ENCODE measurements at regions not wholly inside any gene's neighbourhood (a gene's known extent, or its start where the extent isn't known, plus 50 kb on each side); places are given as distances from the start of the nearest gene placed in this dataset.

DNA sequence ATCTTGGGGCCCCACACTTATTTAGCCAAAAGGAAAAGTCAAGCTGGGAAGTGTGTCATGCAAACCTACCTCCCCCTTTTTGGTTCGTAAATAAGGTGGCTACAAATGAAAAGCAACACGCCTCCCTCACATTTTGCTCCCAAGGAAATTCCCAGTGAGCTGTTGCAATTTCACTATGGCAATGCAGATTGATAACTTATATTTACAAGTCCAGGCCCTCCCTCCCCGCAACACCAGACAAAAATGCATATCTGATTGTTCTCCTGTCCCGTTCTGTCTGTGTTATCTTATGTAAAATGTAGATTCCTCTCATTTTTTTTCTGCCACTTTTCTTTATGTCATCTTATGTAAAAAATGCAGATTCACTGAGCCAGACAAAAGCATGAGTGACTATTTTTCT lies 1305.3 kb downstream of the SLITRK5 start:
- no peaks in the 10 kb centered on the region for H3K27me3 ChIP-seq (replicated peaks)
- no peaks in the 10 kb centered on the region for H3K36me3 ChIP-seq
- H3K27ac ChIP-seq, result no peak overlapping the region
- DNase-seq (ENCODE audit: low read depth in 1 of 2, low spot score in 2 of 2), result no peak
- H3K4me1 ChIP-seq (replicated peaks), result no peaks in the 10 kb centered on the region
- H3K4me3 ChIP-seq, result no peak overlapping the region
- no peaks in the 10 kb centered on the region for H3K9me3 ChIP-seq (replicated peaks)

- no peaks in the 10 kb centered on the region for H3K9me3 ChIP-seq (replicated peaks)
- no peak for DNase-seq (ENCODE audit: low read depth in 1 of 2, low spot score in 2 of 2)
- no peak overlapping the region for H3K4me3 ChIP-seq
- H3K27ac ChIP-seq, result no peak overlapping the region
- H3K36me3 ChIP-seq, result no peaks in the 10 kb centered on the region
- no peaks in the 10 kb centered on the region for H3K4me1 ChIP-seq (replicated peaks)
- no peaks in the 10 kb centered on the region for H3K27me3 ChIP-seq (replicated peaks)
These were observed 1307.4 kb downstream of the SLITRK5 start for GRCh38 chr13:88978607-88979006.

GRCh38 chr13:88979465-88980175 lies 1308.4 kb downstream of the SLITRK5 start:
- no peak overlapping the region for H3K4me3 ChIP-seq
- H3K9me3 ChIP-seq (replicated peaks), result no peaks in the 10 kb centered on the region
- no peaks in the 10 kb centered on the region for H3K36me3 ChIP-seq
- no peak overlapping the region for H3K27ac ChIP-seq
- no peaks in the 10 kb centered on the region for H3K4me1 ChIP-seq (replicated peaks)
- no peak for DNase-seq (ENCODE audit: low read depth in 1 of 2, low spot score in 2 of 2)
- no peaks in the 10 kb centered on the region for H3K27me3 ChIP-seq (replicated peaks)

DNA sequence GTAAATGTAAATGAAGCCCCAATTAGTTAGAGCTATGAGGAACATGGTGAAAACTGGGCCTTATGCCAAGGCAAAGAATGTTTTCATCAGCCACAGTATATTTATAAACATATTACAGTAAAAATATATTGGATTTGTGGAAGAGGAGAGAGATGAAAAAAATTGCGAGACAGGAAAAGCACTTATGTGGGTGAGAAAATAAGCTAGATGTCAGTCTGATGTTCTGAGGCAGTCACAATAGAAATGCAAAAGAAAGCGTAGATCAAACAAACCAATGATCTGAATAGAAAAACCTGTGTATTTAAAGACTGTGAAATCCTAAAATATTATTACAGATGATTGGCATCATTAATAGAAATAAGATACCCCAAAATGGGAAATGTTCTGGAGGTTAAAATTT lies 1332.5 kb downstream of the SLITRK5 start:
- no peak for DNase-seq (ENCODE audit: low read depth in 1 of 2, low spot score in 2 of 2)
- Histone ChIP-seq H3K4me3 (no peak overlapping the region), H3K27me3 (replicated peaks) (no peaks in the 10 kb centered on the region), H3K9me3 (replicated peaks) (no peaks in the 10 kb centered on the region), H3K4me1 (replicated peaks) (no peaks in the 10 kb centered on the region), H3K27ac (no peak overlapping the region), H3K36me3 (no peaks in the 10 kb centered on the region)

GRCh38 chr13:89011615-89012014 lies 1340.4 kb downstream of the SLITRK5 start:
- DNase-seq (ENCODE audit: low read depth in 1 of 2, low spot score in 2 of 2), result no peak
- Histone ChIP-seq H3K27me3 (replicated peaks) (no peaks in the 10 kb centered on the region), H3K4me3 (no peak overlapping the region), H3K4me1 (replicated peaks) (no peaks in the 10 kb centered on the region), H3K9me3 (replicated peaks) (no peaks in the 10 kb centered on the region), H3K27ac (no peak overlapping the region), H3K36me3 (no peaks in the 10 kb centered on the region)

DNA sequence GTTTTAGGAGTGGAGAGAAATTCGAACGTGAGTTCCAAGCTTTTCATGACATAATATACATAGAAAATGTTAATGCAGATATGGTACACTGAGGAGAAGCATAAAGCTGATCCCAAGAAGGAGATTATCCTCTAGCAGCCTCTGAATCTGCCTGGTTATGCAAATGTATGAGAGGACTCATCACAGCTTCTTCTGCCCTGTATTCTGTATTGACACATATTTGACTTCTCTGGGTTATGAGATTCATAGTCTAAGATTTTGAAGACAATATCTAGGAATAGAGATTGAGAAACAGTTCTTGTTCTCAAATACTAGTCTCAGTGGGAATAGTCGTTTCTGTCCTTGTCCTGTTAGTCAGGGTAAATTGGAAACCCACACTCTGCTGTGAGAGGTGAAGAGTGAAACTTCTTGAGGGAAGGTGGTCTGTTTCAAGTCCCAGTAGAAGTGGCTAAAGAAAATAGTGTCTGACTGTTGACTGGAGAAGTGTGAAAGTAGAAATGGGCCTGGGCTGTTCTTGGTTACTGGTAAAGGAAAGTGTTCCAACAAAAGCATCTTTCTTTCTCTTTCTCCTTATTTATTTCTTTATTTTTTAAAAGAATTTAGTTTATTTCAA lies 1356.6 kb downstream of the SLITRK5 start:
- no peak for DNase-seq (ENCODE audit: low read depth in 1 of 2, low spot score in 2 of 2)
- no peak overlapping the region for H3K27ac ChIP-seq
- H3K9me3 ChIP-seq (replicated peaks), result no peaks in the 10 kb centered on the region
- no peaks in the 10 kb centered on the region for H3K36me3 ChIP-seq
- no peaks in the 10 kb centered on the region for H3K27me3 ChIP-seq (replicated peaks)
- no peak overlapping the region for H3K4me3 ChIP-seq
- no peaks in the 10 kb centered on the region for H3K4me1 ChIP-seq (replicated peaks)

- no peaks in the 10 kb centered on the region for H3K27me3 ChIP-seq (replicated peaks)
- no peak for DNase-seq (ENCODE audit: low read depth in 1 of 2, low spot score in 2 of 2)
- H3K27ac ChIP-seq, result no peak overlapping the region
- H3K4me3 ChIP-seq, result no peak overlapping the region
- no peaks in the 10 kb centered on the region for H3K4me1 ChIP-seq (replicated peaks)
- no peaks in the 10 kb centered on the region for H3K9me3 ChIP-seq (replicated peaks)
- no peaks in the 10 kb centered on the region for H3K36me3 ChIP-seq
These were observed 1357.9 kb downstream of the SLITRK5 start for GRCh38 chr13:89029062-89029461.

- Histone ChIP-seq H3K27ac (no peak overlapping the region), H3K9me3 (replicated peaks) (no peaks in the 10 kb centered on the region), H3K27me3 (replicated peaks) (no peaks in the 10 kb centered on the region), H3K4me3 (no peak overlapping the region), H3K4me1 (replicated peaks) (no peaks in the 10 kb centered on the region), H3K36me3 (no peaks in the 10 kb centered on the region)
- DNase-seq (ENCODE audit: low read depth in 1 of 2, low spot score in 2 of 2), result no peak
These were observed 1362.8 kb downstream of the SLITRK5 start for GRCh38 chr13:89034015-89034414.

GRCh38 chr13:89052699-89053098 lies 1381.5 kb downstream of the SLITRK5 start:
- H3K4me3 ChIP-seq, result no peak overlapping the region
- H3K27ac ChIP-seq, result no peak overlapping the region
- H3K4me1 ChIP-seq (replicated peaks), result no peaks in the 10 kb centered on the region
- no peaks in the 10 kb centered on the region for H3K27me3 ChIP-seq (replicated peaks)
- DNase-seq (ENCODE audit: low read depth in 1 of 2, low spot score in 2 of 2), result no peak
- H3K9me3 ChIP-seq (replicated peaks), result no peaks in the 10 kb centered on the region
- H3K36me3 ChIP-seq, result no peaks in the 10 kb centered on the region

DNA sequence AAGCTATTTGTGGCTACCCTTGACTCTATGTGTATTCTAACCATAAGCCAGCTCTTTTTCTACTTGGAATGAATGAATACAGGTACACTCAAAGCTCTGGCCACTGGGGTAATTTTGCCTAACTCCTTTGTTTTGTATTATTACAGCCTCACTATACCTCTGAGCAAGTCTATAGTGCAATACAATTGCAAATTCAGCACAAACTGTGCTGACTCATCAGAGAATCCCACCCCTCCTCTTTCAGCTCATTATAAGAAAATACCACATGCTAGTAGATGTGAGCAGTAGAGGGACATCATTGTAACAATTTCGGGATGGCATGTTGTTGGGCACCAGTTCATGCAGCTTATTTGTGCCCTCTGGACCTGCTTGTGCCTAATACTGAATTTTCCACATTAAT lies 1382.2 kb downstream of the SLITRK5 start:
- Histone ChIP-seq H3K9me3 (replicated peaks) (no peaks in the 10 kb centered on the region), H3K36me3 (no peaks in the 10 kb centered on the region), H3K4me3 (no peak overlapping the region), H3K4me1 (replicated peaks) (no peaks in the 10 kb centered on the region), H3K27me3 (replicated peaks) (no peaks in the 10 kb centered on the region), H3K27ac (no peak overlapping the region)
- no peak for DNase-seq (ENCODE audit: low read depth in 1 of 2, low spot score in 2 of 2)

GRCh38 chr13:89057274-89057673 lies 1386.1 kb downstream of the SLITRK5 start:
- H3K9me3 ChIP-seq (replicated peaks), result no peaks in the 10 kb centered on the region

GRCh38 chr13:89057862-89058261 lies 1386.7 kb downstream of the SLITRK5 start:
- Histone ChIP-seq H3K36me3 (no peaks in the 10 kb centered on the region), H3K4me3 (no peak overlapping the region), H3K4me1 (replicated peaks) (no peaks in the 10 kb centered on the region), H3K27ac (no peak overlapping the region), H3K27me3 (replicated peaks) (no peaks in the 10 kb centered on the region), H3K9me3 (replicated peaks) (no peaks in the 10 kb centered on the region)
- DNase-seq (ENCODE audit: low read depth in 1 of 2, low spot score in 2 of 2), result no peak

More at GRCh38 chr13:89057274-89057673, 1386.1 kb downstream of the SLITRK5 start:
- H3K27me3 ChIP-seq (replicated peaks), result no peaks in the 10 kb centered on the region
- no peaks in the 10 kb centered on the region for H3K4me1 ChIP-seq (replicated peaks)
- H3K27ac ChIP-seq, result no peak overlapping the region
- DNase-seq (ENCODE audit: low read depth in 1 of 2, low spot score in 2 of 2), result no peak
- H3K36me3 ChIP-seq, result no peaks in the 10 kb centered on the region
- no peak overlapping the region for H3K4me3 ChIP-seq

- no peaks in the 10 kb centered on the region for H3K36me3 ChIP-seq
- H3K4me1 ChIP-seq (replicated peaks), result no peaks in the 10 kb centered on the region
- H3K4me3 ChIP-seq, result no peak overlapping the region
- H3K27ac ChIP-seq, result no peak overlapping the region
- no peak for DNase-seq (ENCODE audit: low read depth in 1 of 2, low spot score in 2 of 2)
- no peaks in the 10 kb centered on the region for H3K9me3 ChIP-seq (replicated peaks)
- no peaks in the 10 kb centered on the region for H3K27me3 ChIP-seq (replicated peaks)
These were observed 1390.7 kb downstream of the SLITRK5 start for GRCh38 chr13:89061821-89062220.

DNA sequence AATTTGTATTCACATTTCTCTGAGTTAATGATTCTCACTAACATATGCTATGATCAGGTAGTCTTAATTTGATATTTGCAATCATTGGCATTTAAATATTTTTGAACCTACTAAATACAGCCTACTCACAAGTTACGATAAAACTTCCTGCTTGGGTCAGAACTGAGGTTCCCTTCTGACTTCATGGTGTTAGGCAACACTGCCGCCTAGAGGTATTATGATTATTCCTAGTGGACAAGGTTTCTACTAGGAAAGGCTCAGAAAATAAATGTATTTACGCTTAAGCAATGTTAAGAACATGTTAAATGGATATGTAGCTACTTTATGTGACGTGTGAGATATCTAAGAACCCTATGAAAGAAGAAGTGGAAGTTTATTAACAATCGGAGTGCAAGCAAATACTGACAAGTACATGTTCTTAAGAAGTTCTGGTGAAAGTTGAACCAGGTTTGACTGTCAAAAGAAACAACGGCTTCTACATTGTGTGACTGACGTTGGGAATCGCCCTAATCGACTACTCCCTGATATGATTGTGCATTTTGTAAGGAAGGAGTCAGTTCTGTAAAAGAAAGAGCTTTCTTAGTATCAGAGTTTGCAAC lies 1395.8 kb downstream of the SLITRK5 start:
- no peaks in the 10 kb centered on the region for H3K4me1 ChIP-seq (replicated peaks)
- H3K27me3 ChIP-seq (replicated peaks), result no peaks in the 10 kb centered on the region
- H3K27ac ChIP-seq, result no peak overlapping the region
- no peaks in the 10 kb centered on the region for H3K9me3 ChIP-seq (replicated peaks)
- no peaks in the 10 kb centered on the region for H3K36me3 ChIP-seq
- no peak for DNase-seq (ENCODE audit: low read depth in 1 of 2, low spot score in 2 of 2)
- H3K4me3 ChIP-seq, result no peak overlapping the region
